ENCODE measurements at regions not wholly inside any gene's neighbourhood (a gene's known extent, or its start where the extent isn't known, plus 50 kb on each side); places are given as distances from the start of the nearest gene placed in this dataset.

- no peak overlapping the region for H3K4me3 Mint-ChIP-seq
- POLR2A ChIA-PET, result no interaction called here
- H3K36me3 Mint-ChIP-seq (ENCODE audit: low read depth), result no peaks in the 10 kb centered on the region
- no peak overlapping the region for H3K27ac Mint-ChIP-seq
- no peaks in the 10 kb centered on the region for H3K27me3 Mint-ChIP-seq
- CTCF ChIA-PET, result no interaction called here
- no peaks in the 10 kb centered on the region for H3K4me1 Mint-ChIP-seq
- H3K9me3 Mint-ChIP-seq, result no peaks in the 10 kb centered on the region
- no peak for DNase-seq
Measured at GRCh38 chr10:113427811-113428558, 124.9 kb upstream of the HABP2 start.

GRCh38 chr10:113430634-113431397, 122.0 kb upstream of the HABP2 start:
- Mint-ChIP-seq H3K4me3 (no peak overlapping the region), H3K9me3 (no peaks in the 10 kb centered on the region), H3K4me1 (no peaks in the 10 kb centered on the region), H3K27ac (no peak overlapping the region), H3K27me3 (no peaks in the 10 kb centered on the region), H3K36me3 (ENCODE audit: low read depth) (no peaks in the 10 kb centered on the region)
- POLR2A ChIA-PET, result no interaction called here
- DNase-seq, result no peak
- CTCF ChIA-PET, result no interaction called here

- H3K4me1 Mint-ChIP-seq, result no peaks in the 10 kb centered on the region
- no peak overlapping the region for H3K27ac Mint-ChIP-seq
- POLR2A ChIA-PET, result no interaction called here
- no peak overlapping the region for H3K4me3 Mint-ChIP-seq
- no peaks in the 10 kb centered on the region for H3K36me3 Mint-ChIP-seq (ENCODE audit: low read depth)
- H3K27me3 Mint-ChIP-seq, result no peaks in the 10 kb centered on the region
- CTCF ChIA-PET, result no interaction called here
- no peaks in the 10 kb centered on the region for H3K9me3 Mint-ChIP-seq
- no peak for DNase-seq
Measured at GRCh38 chr10:113431398-113432160, 121.3 kb upstream of the HABP2 start.

GRCh38 chr10:113433711-113434110, 119.1 kb upstream of the HABP2 start:
- CTCF ChIA-PET, result interaction anchor here (1.4 kb wide), 1 partner anchor 10 kb away, joined by 5 read pairs; no protein-coding TSS in a partner anchor
- Mint-ChIP-seq H3K4me1 (no peaks in the 10 kb centered on the region), H3K27me3 (no peaks in the 10 kb centered on the region), H3K9me3 (no peaks in the 10 kb centered on the region), H3K4me3 (no peak overlapping the region), H3K36me3 (ENCODE audit: low read depth) (no peaks in the 10 kb centered on the region), H3K27ac (no peak overlapping the region)
- POLR2A ChIA-PET, result no interaction called here
- no peak for DNase-seq

- Mint-ChIP-seq H3K27me3 (no peaks in the 10 kb centered on the region), H3K36me3 (ENCODE audit: low read depth) (no peaks in the 10 kb centered on the region), H3K27ac (no peak overlapping the region), H3K4me1 (no peaks in the 10 kb centered on the region), H3K9me3 (no peaks in the 10 kb centered on the region), H3K4me3 (no peak overlapping the region)
- DNase-seq, result no peak
- CTCF ChIA-PET, result interaction anchor here (1.4 kb wide), 1 partner anchor 9 kb away, joined by 5 read pairs; no protein-coding TSS in a partner anchor
- POLR2A ChIA-PET, result no interaction called here
Measured at GRCh38 chr10:113434315-113434714, 118.5 kb upstream of the HABP2 start.

GRCh38 chr10:113434950-113435349, 117.9 kb upstream of the HABP2 start:
- no peaks in the 10 kb centered on the region for H3K9me3 Mint-ChIP-seq
- H3K27me3 Mint-ChIP-seq, result no peaks in the 10 kb centered on the region
- DNase-seq, result no peak
- POLR2A ChIA-PET, result no interaction called here
- H3K4me3 Mint-ChIP-seq, result no peak overlapping the region
- no peak overlapping the region for H3K27ac Mint-ChIP-seq
- CTCF ChIA-PET, result no interaction called here
- H3K4me1 Mint-ChIP-seq, result no peaks in the 10 kb centered on the region
- H3K36me3 Mint-ChIP-seq (ENCODE audit: low read depth), result no peaks in the 10 kb centered on the region

- no peak overlapping the region for H3K27ac Mint-ChIP-seq
- no peak overlapping the region for H3K4me3 Mint-ChIP-seq
- CTCF ChIA-PET, result no interaction called here
- DNase-seq, result no peak
- H3K36me3 Mint-ChIP-seq (ENCODE audit: low read depth), result no peaks in the 10 kb centered on the region
- H3K9me3 Mint-ChIP-seq, result no peaks in the 10 kb centered on the region
- POLR2A ChIA-PET, result no interaction called here
- H3K4me1 Mint-ChIP-seq, result no peaks in the 10 kb centered on the region
- no peaks in the 10 kb centered on the region for H3K27me3 Mint-ChIP-seq
Measured at GRCh38 chr10:113435881-113436280, 117.0 kb upstream of the HABP2 start.

- POLR2A ChIA-PET, result no interaction called here
- DNase-seq, result no peak
- Mint-ChIP-seq H3K27me3 (no peaks in the 10 kb centered on the region), H3K4me3 (no peak overlapping the region), H3K9me3 (no peaks in the 10 kb centered on the region), H3K4me1 (no peaks in the 10 kb centered on the region), H3K36me3 (ENCODE audit: low read depth) (no peaks in the 10 kb centered on the region), H3K27ac (no peak overlapping the region)
- CTCF ChIA-PET, result no interaction called here
Measured at GRCh38 chr10:113436851-113437250, 116.0 kb upstream of the HABP2 start.

- H3K27ac Mint-ChIP-seq, result no peak overlapping the region
- DNase-seq, result no peak
- CTCF ChIA-PET, result no interaction called here
- H3K4me3 Mint-ChIP-seq, result no peak overlapping the region
- no peaks in the 10 kb centered on the region for H3K9me3 Mint-ChIP-seq
- H3K27me3 Mint-ChIP-seq, result no peaks in the 10 kb centered on the region
- POLR2A ChIA-PET, result no interaction called here
- H3K36me3 Mint-ChIP-seq (ENCODE audit: low read depth), result no peaks in the 10 kb centered on the region
- no peaks in the 10 kb centered on the region for H3K4me1 Mint-ChIP-seq
Measured at GRCh38 chr10:113438652-113439051, 114.2 kb upstream of the HABP2 start.

GRCh38 chr10:113441220-113441619, 111.6 kb upstream of the HABP2 start:
- ChIA-PET POLR2A (no interaction called here), CTCF (no interaction called here)
- no peaks in the 10 kb centered on the region for H3K36me3 Mint-ChIP-seq (ENCODE audit: low read depth)
- H3K4me3 Mint-ChIP-seq, result no peak overlapping the region
- no peaks in the 10 kb centered on the region for H3K27me3 Mint-ChIP-seq
- no peak for DNase-seq
- H3K4me1 Mint-ChIP-seq, result no peaks in the 10 kb centered on the region
- H3K27ac Mint-ChIP-seq, result no peak overlapping the region
- no peaks in the 10 kb centered on the region for H3K9me3 Mint-ChIP-seq

- ChIA-PET CTCF (no interaction called here), POLR2A (no interaction called here)
- H3K27me3 Mint-ChIP-seq, result peaks cover 2% of the 10 kb centered on the region
- H3K36me3 Mint-ChIP-seq (ENCODE audit: low read depth), result no peaks in the 10 kb centered on the region
- no peak overlapping the region for H3K27ac Mint-ChIP-seq
- DNase-seq, result no peak
- no peaks in the 10 kb centered on the region for H3K9me3 Mint-ChIP-seq
- H3K4me3 Mint-ChIP-seq, result no peak overlapping the region
- no peaks in the 10 kb centered on the region for H3K4me1 Mint-ChIP-seq
Measured at GRCh38 chr10:113441686-113442270, 111.1 kb upstream of the HABP2 start.

- no peak overlapping the region for H3K27ac Mint-ChIP-seq
- H3K36me3 Mint-ChIP-seq (ENCODE audit: low read depth), result no peaks in the 10 kb centered on the region
- ChIA-PET POLR2A (no interaction called here), CTCF (no interaction called here)
- H3K4me3 Mint-ChIP-seq, result no peak overlapping the region
- H3K4me1 Mint-ChIP-seq, result no peaks in the 10 kb centered on the region
- no peak for DNase-seq
- no peaks in the 10 kb centered on the region for H3K9me3 Mint-ChIP-seq
- H3K27me3 Mint-ChIP-seq, result peaks cover 5% of the 10 kb centered on the region
Measured at GRCh38 chr10:113442336-113442735, 110.5 kb upstream of the HABP2 start.

Measured in activated CD4-positive, alpha-beta T cell treated with anti-CD3 and anti-CD28 coated beads, Interleukin-2, amount 10 ng/mL, durations not matched to agents 7 days and 5 days (primary cell).